Loucy (cell line): ENCODE measurements at regions not wholly inside any gene's neighbourhood (a gene's known extent, or its start where the extent isn't known, plus 50 kb on each side); places are given as distances from the start of the nearest gene placed in this dataset.
A peak's percentile ranks its signal among the peaks of the same experiment; 100 is the strongest.

ENCODE experiments used
- H2AFZ ChIP-seq: fragments of 200-600 bp; sonication (generic); 2 replicates; pipeline ENCODE4 v1.6.0; 2016; ENCODE audit warnings: antibody characterized with exemption, mild to moderate bottlenecking, low read length, moderate library complexity
- H3F3A ChIP-seq: fragments of 200-600 bp; 2 replicates; pipeline ENCODE4 v1.6.0; 2016; ENCODE audit warnings: antibody characterized with exemption, low read depth, mild to moderate bottlenecking
- H3K27me3 ChIP-seq: fragments of 200-600 bp; sonication (generic); 2 replicates; pipeline ENCODE4 v1.6.1; 2014; ENCODE audit warnings: low read length, mild to moderate bottlenecking; ENCODE audit not compliant: insufficient read depth, poor library complexity, severe bottlenecking
- H3K36me3 ChIP-seq: fragments of 200-600 bp; sonication (generic); 2 replicates; pipeline ENCODE4 v1.6.1; 2016; ENCODE audit warnings: low read length; ENCODE audit not compliant: insufficient read depth
- H3K4me1 ChIP-seq: fragments of 200-600 bp; sonication (generic); 2 replicates; pipeline ENCODE4 v1.5.1; 2014; ENCODE audit warnings: low read length, mild to moderate bottlenecking; ENCODE audit not compliant: insufficient read depth, poor library complexity, severe bottlenecking
- H3K4me2 ChIP-seq: fragments of 200-600 bp; sonication (generic); 2 replicates; pipeline ENCODE4 v1.6.0; 2014; ENCODE audit warnings: antibody characterized with exemption, low read length, low read depth, mild to moderate bottlenecking; ENCODE audit not compliant: poor library complexity, severe bottlenecking
- H3K4me3 ChIP-seq: fragments of 200-600 bp; sonication (generic); 2 replicates; pipeline ENCODE4 v1.5.1; 2014; ENCODE audit warnings: low read length, mild to moderate bottlenecking, mixed read lengths; ENCODE audit not compliant: poor library complexity, severe bottlenecking
- H3K79me2 ChIP-seq: fragments of 200-600 bp; sonication (generic); 2 replicates; pipeline ENCODE4 v1.6.1; 2014; ENCODE audit warnings: low read length; ENCODE audit not compliant: insufficient read depth
- H3K9ac ChIP-seq: fragments of 200-600 bp; sonication (generic); 2 replicates; pipeline ENCODE4 v1.6.0; 2014; ENCODE audit warnings: mild to moderate bottlenecking, low read depth, low read length, moderate library complexity; ENCODE audit not compliant: poor library complexity, severe bottlenecking
- H3K9me2 ChIP-seq: fragments of 200-600 bp; sonication (generic); replicated peaks from 2 replicates; pipeline ENCODE4 v1.6.1; 2016; ENCODE audit warnings: low read depth, low read length, mixed read lengths
- H3K9me3 ChIP-seq: fragments of 200-600 bp; sonication (generic); 2 replicates; pipeline ENCODE4 v1.6.1; 2014; ENCODE audit warnings: mild to moderate bottlenecking, antibody characterized with exemption, low read length, low read depth; ENCODE audit not compliant: insufficient read depth
- H4K20me1 ChIP-seq: fragments of 200-600 bp; sonication (generic); 2 replicates; pipeline ENCODE4 v1.6.0; 2014; ENCODE audit warnings: antibody characterized with exemption, low read length, mild to moderate bottlenecking; ENCODE audit not compliant: insufficient read depth, poor library complexity, severe bottlenecking
- EZH2phosphoT487 ChIP-seq: fragments of 200-600 bp; IDR thresholded peaks from 2 replicates; pipeline ENCODE4 v1.6.1; 2018; ENCODE audit warnings: antibody characterized with exemption, mild to moderate bottlenecking, moderate library complexity, borderline replicate concordance
- TF ChIP-seq, protein P1 (sequence below): fragments of 200-600 bp; sonication (generic); conservative IDR thresholded peaks from 2 replicates; pipeline ENCODE4 v1.5.1; 2014; ENCODE audit warnings: mild to moderate bottlenecking, antibody characterized with exemption, low read length

DNA sequence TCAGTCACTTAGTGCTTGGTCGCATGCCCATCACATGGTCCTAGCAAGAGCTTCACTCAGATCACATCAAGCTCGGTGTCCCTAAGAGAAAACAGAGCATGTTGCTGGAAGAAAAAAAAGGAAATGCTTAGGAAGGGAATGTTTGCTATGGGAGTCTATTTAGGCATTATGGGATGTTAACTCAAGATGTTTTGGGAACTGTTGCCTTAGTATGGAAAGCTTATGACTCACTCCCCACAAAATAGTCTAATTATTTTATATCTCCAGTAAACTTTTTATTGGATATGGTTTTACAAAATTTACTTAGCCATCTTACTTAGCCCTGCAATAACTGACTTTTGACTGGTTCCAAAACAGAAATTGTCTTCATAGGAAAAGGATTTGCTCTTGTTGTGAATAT lies 439.5 kb upstream of the ZEB2 start:
- TF ChIP-seq EZH2phosphoT487 = no peak
- TF ChIP-seq, protein P1, sequence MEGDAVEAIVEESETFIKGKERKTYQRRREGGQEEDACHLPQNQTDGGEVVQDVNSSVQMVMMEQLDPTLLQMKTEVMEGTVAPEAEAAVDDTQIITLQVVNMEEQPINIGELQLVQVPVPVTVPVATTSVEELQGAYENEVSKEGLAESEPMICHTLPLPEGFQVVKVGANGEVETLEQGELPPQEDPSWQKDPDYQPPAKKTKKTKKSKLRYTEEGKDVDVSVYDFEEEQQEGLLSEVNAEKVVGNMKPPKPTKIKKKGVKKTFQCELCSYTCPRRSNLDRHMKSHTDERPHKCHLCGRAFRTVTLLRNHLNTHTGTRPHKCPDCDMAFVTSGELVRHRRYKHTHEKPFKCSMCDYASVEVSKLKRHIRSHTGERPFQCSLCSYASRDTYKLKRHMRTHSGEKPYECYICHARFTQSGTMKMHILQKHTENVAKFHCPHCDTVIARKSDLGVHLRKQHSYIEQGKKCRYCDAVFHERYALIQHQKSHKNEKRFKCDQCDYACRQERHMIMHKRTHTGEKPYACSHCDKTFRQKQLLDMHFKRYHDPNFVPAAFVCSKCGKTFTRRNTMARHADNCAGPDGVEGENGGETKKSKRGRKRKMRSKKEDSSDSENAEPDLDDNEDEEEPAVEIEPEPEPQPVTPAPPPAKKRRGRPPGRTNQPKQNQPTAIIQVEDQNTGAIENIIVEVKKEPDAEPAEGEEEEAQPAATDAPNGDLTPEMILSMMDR = no peak
- H3K4me1 ChIP-seq = no peaks in the 10 kb centered on the region
- no peaks in the 10 kb centered on the region for H3F3A ChIP-seq
- no peaks in the 10 kb centered on the region for H3K27me3 ChIP-seq
- H3K36me3 ChIP-seq = no peaks in the 10 kb centered on the region
- H4K20me1 ChIP-seq = no peaks in the 10 kb centered on the region
- no peak overlapping the region for H3K4me3 ChIP-seq
- H3K79me2 ChIP-seq = no peaks in the 10 kb centered on the region
- H3K9me2 ChIP-seq = no peaks in the 10 kb centered on the region
- no peak overlapping the region for H3K4me2 ChIP-seq
- H3K9me3 ChIP-seq = no peaks in the 10 kb centered on the region
- H3K9ac ChIP-seq = no peak overlapping the region
- H2AFZ ChIP-seq = no peak overlapping the region

GRCh38 chr2:144950899-144951560 lies 431.1 kb upstream of the ZEB2 start:
- Histone ChIP-seq H3K9me2 (no peaks in the 10 kb centered on the region), H3F3A (no peaks in the 10 kb centered on the region), H3K79me2 (no peaks in the 10 kb centered on the region), H3K4me2 (no peak overlapping the region), H4K20me1 (no peaks in the 10 kb centered on the region), H3K4me1 (no peaks in the 10 kb centered on the region), H3K36me3 (no peaks in the 10 kb centered on the region), H3K27me3 (no peaks in the 10 kb centered on the region), H2AFZ (no peak overlapping the region), H3K4me3 (no peak overlapping the region), H3K9ac (no peak overlapping the region), H3K9me3 (no peaks in the 10 kb centered on the region)
- no peak for TF ChIP-seq EZH2phosphoT487
- TF ChIP-seq, protein P1 = no peak

DNA sequence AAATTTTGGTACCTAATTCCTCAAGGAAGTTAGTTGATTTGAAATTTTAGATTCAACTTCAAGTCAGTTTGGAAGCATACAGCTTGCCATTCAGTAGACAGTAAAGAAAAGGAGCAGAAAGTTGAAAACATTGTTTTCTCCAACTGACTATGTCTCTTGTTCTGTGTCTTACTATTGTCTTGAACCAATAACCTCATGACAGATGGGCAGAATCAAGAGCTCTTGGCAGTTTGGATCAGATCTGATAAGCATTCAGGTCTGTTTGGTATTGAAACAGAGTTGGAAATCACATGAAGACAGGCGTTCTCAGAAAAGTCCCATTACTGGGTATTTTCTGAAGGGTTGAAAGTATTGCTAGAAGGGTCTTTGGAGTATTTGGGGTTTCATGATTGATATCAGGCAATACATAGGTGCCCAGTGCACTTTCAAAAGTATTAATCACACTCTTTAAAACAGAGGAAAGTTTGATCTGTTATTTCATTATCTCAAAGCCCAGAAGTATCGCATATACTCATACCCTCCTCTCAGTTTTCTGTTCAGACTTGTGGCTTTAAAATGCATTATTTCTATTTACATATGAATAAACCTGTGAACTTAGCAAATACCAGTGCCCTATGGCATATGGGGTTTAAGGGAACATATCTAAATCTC lies 428.4 kb upstream of the ZEB2 start:
- H4K20me1 ChIP-seq = no peaks in the 10 kb centered on the region
- H3K4me1 ChIP-seq = no peaks in the 10 kb centered on the region
- no peak for TF ChIP-seq EZH2phosphoT487
- TF ChIP-seq, protein P1 = no peak
- no peak overlapping the region for H3K4me2 ChIP-seq
- H3K9me3 ChIP-seq = no peaks in the 10 kb centered on the region
- no peaks in the 10 kb centered on the region for H3K36me3 ChIP-seq
- H3K9me2 ChIP-seq = no peaks in the 10 kb centered on the region
- H3F3A ChIP-seq = no peaks in the 10 kb centered on the region
- H3K4me3 ChIP-seq = no peak overlapping the region
- H3K79me2 ChIP-seq = no peaks in the 10 kb centered on the region
- 0 out of 2 replicates have a peak overlapping the region, but pooled peaks have one; percentile 2 for H2AFZ ChIP-seq
- no peak overlapping the region for H3K9ac ChIP-seq
- no peaks in the 10 kb centered on the region for H3K27me3 ChIP-seq
